Type B pancreatic cell (in vitro differentiated cells): ENCODE measurements at regions not wholly inside any gene's neighbourhood (a gene's known extent, or its start where the extent isn't known, plus 50 kb on each side); places are given as distances from the start of the nearest gene placed in this dataset.

Experiments used
- DNase-seq: peaks from one replicate; pipeline ENCODE4 v3.0.0; 2021; ENCODE audit warnings: mixed read lengths; ENCODE audit not compliant: unreplicated experiment; ENCODE audit errors: extremely low spot score
- H3K27ac Mint-ChIP-seq: 2 replicates; pipeline ENCODE4 v1.8.0; 2021; ENCODE audit warnings: mild to moderate bottlenecking, mixed read lengths
- H3K27me3 Mint-ChIP-seq: 2 replicates; pipeline ENCODE4 v1.8.0; 2021; ENCODE audit warnings: mixed read lengths
- H3K36me3 Mint-ChIP-seq: 2 replicates; pipeline ENCODE4 v1.8.0; 2021; ENCODE audit warnings: mixed read lengths
- H3K4me1 Mint-ChIP-seq: one replicate; pipeline ENCODE4 v1.8.0; 2021; ENCODE audit warnings: mixed read lengths; ENCODE audit not compliant: unreplicated experiment
- H3K4me3 Mint-ChIP-seq: 2 replicates; pipeline ENCODE4 v1.8.0; 2021; ENCODE audit warnings: mild to moderate bottlenecking, mixed read lengths
- H3K9me3 Mint-ChIP-seq: 2 replicates; pipeline ENCODE4 v1.8.0; 2021; ENCODE audit warnings: mixed read lengths
- TF ChIP-seq, protein P1 (sequence below): fragments of 200-600 bp; sonication (generic); conservative IDR thresholded peaks from 2 replicates; pipeline ENCODE4 v1.5.0; 2021; ENCODE audit warnings: antibody characterized with exemption, mild to moderate bottlenecking

DNA sequence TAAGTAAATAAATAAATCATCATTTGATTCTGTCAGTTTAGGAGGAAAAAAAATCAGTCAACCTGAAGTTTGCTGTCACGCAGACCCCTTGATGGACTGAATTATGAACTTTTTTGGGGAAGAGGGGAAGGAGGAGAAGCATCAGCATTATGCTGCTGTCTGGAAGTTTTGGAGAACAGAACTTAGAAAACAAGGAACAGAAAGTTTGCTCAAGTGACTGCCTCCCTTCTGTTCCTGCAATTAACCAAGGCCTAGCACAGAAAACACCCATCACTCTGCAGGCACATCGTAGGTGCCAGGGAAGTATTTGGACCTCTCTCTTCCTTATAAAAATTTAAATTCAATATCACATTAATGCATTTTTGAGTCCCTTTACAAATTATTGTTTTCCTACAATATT, 283.8 kb downstream of the VRK1 start:
- DNase-seq, result no peak
- TF ChIP-seq, protein P1, sequence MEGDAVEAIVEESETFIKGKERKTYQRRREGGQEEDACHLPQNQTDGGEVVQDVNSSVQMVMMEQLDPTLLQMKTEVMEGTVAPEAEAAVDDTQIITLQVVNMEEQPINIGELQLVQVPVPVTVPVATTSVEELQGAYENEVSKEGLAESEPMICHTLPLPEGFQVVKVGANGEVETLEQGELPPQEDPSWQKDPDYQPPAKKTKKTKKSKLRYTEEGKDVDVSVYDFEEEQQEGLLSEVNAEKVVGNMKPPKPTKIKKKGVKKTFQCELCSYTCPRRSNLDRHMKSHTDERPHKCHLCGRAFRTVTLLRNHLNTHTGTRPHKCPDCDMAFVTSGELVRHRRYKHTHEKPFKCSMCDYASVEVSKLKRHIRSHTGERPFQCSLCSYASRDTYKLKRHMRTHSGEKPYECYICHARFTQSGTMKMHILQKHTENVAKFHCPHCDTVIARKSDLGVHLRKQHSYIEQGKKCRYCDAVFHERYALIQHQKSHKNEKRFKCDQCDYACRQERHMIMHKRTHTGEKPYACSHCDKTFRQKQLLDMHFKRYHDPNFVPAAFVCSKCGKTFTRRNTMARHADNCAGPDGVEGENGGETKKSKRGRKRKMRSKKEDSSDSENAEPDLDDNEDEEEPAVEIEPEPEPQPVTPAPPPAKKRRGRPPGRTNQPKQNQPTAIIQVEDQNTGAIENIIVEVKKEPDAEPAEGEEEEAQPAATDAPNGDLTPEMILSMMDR, result no peak
- Mint-ChIP-seq H3K36me3 (no peaks in the 10 kb centered on the region), H3K4me3 (no peak overlapping the region), H3K27ac (no peak overlapping the region), H3K27me3 (peaks cover under 1% of the 10 kb centered on the region), H3K9me3 (no peaks in the 10 kb centered on the region), H3K4me1 (peaks cover 6% of the 10 kb centered on the region)

DNA sequence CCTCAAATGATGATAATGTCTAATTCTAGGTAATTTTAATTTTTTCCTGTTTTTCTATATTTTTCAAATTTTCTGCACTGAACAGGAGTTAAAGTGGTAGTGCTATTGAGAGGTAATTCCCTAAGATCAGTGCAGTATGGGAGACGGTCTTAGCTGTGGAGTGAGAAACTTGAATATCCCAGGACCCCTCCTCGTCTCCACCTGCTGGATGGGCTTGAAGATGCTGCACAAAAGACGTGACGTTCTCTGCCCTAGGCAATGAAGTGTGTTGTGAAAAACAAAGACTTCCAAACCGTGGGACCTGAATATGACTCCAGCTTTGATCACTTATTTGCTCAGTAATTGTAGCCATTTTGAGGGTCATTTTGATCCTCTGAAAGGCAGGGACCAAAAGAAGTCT, 298.1 kb downstream of the VRK1 start:
- Mint-ChIP-seq H3K27ac (no peak overlapping the region), H3K4me1 (no peaks in the 10 kb centered on the region), H3K9me3 (no peaks in the 10 kb centered on the region), H3K27me3 (no peaks in the 10 kb centered on the region), H3K36me3 (no peaks in the 10 kb centered on the region), H3K4me3 (no peak overlapping the region)
- DNase-seq, result no peak
- TF ChIP-seq, protein P1, result no peak

DNA sequence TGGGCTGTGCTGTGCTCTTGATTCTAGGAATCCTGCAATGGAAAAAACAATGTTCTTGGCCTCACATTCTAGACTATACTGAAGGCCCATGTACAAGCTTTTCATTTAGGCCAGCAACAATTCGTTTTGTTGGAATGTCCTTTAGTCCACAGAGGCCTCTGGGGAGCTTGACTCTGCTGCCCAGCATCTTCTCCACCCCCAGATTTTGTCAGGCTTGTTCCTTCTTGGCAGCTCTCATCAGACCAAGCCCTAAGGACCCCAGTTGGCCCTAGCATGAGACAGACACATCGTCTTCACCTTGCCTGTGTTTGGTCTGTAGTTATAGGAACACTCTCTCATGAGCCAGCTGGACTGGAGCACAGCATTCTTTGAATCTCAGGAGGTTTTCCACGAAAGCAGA, 300.1 kb downstream of the VRK1 start:
- DNase-seq, result no peak
- Mint-ChIP-seq H3K27ac (no peak overlapping the region), H3K9me3 (no peaks in the 10 kb centered on the region), H3K4me1 (no peaks in the 10 kb centered on the region), H3K4me3 (no peak overlapping the region), H3K36me3 (no peaks in the 10 kb centered on the region), H3K27me3 (no peaks in the 10 kb centered on the region)
- TF ChIP-seq, protein P1, result no peak

DNA sequence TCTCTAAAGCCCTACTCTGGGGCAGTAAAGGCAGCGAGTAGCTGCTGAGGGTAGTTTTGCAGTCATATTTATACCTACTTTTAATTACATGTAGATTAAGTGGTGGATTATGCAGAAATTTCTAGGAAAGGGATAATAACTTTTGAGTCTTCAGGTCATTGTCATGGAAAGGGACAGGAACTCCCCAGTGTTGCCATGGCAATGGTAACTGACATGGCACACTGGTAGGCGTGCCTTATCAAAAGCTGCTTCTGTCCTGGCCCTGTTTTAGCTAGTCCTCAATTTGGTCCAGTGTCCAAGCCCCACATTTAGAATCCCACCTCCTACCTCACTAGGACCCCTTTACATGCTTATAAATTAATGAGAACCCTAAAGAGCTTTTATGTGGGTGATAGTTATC, 303.1 kb downstream of the VRK1 start:
- DNase-seq, result no peak
- Mint-ChIP-seq H3K4me1 (no peaks in the 10 kb centered on the region), H3K4me3 (no peak overlapping the region), H3K27ac (no peak overlapping the region), H3K9me3 (no peaks in the 10 kb centered on the region), H3K27me3 (peaks cover 7% of the 10 kb centered on the region), H3K36me3 (no peaks in the 10 kb centered on the region)
- TF ChIP-seq, protein P1, result no peak

DNA sequence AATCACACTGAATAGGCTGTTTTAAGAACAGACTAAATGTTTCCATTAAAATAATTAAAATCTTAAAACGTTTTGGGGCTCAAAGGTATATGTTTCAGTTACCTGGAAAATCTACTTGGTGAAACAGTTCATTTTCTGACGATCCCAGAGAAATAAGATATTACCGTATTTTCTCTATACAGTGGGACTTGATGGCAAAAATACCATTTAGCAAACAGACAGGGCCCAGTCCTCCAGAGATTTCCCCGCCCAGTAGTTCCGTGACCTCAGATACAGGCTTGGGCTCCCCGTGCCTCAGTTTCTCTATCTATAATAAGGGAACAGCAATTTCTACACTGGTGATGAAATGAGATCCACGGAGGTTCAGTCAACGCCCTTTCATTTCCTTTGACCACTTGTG, 304.4 kb downstream of the VRK1 start:
- no peaks in the 10 kb centered on the region for H3K4me1 Mint-ChIP-seq
- peaks cover 8% of the 10 kb centered on the region for H3K27me3 Mint-ChIP-seq
- no peak for DNase-seq
- TF ChIP-seq, protein P1, result no peak
- peaks cover 5% of the 10 kb centered on the region for H3K9me3 Mint-ChIP-seq
- H3K4me3 Mint-ChIP-seq, result no peak overlapping the region
- no peaks in the 10 kb centered on the region for H3K36me3 Mint-ChIP-seq
- H3K27ac Mint-ChIP-seq, result no peak overlapping the region

DNA sequence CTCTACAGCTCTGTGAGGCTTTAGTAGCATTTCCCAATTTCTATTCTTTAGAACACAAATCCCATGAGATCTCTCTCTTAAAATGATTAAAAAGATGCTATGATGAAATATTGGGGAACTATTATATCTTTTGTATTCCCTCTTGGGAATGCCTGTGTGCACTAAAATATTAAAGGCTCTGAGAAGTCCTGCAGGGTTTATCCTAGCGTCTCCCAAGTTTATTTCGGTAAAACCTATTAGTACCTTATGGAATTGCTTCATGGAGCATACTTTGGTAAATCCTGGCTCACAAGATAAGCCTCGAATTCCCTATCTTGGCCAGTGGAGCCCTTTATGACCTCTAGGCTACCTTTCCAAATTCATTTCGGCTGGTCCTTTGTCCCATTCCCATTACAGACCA, 306.8 kb downstream of the VRK1 start:
- no peaks in the 10 kb centered on the region for H3K4me1 Mint-ChIP-seq
- TF ChIP-seq, protein P1, result no peak
- no peaks in the 10 kb centered on the region for H3K36me3 Mint-ChIP-seq

More for the DNA sequence above, 306.8 kb downstream of the VRK1 start:
- no peak overlapping the region for H3K4me3 Mint-ChIP-seq
- DNase-seq, result no peak
- no peak overlapping the region for H3K27ac Mint-ChIP-seq
- H3K27me3 Mint-ChIP-seq, result peaks cover 8% of the 10 kb centered on the region
- H3K9me3 Mint-ChIP-seq, result peaks cover 5% of the 10 kb centered on the region
